Epithelial cell of prostate (primary cell): ENCODE measurements at regions not wholly inside any gene's neighbourhood (a gene's known extent, or its start where the extent isn't known, plus 50 kb on each side); places are given as distances from the start of the nearest gene placed in this dataset.
A peak's percentile ranks its signal among the peaks of the same experiment; 100 is the strongest.

ENCODE experiments used
- DNase-seq: peaks from one replicate; pipeline ENCODE4 v3.0.0-alpha.2; 2011; ENCODE audit warnings: low read depth, low spot score
- H3K27ac ChIP-seq: fragments of 450-650 bp; 2 replicates; pipeline ENCODE4 v1.5.1; 2017; ENCODE audit warnings: mild to moderate bottlenecking

DNA sequence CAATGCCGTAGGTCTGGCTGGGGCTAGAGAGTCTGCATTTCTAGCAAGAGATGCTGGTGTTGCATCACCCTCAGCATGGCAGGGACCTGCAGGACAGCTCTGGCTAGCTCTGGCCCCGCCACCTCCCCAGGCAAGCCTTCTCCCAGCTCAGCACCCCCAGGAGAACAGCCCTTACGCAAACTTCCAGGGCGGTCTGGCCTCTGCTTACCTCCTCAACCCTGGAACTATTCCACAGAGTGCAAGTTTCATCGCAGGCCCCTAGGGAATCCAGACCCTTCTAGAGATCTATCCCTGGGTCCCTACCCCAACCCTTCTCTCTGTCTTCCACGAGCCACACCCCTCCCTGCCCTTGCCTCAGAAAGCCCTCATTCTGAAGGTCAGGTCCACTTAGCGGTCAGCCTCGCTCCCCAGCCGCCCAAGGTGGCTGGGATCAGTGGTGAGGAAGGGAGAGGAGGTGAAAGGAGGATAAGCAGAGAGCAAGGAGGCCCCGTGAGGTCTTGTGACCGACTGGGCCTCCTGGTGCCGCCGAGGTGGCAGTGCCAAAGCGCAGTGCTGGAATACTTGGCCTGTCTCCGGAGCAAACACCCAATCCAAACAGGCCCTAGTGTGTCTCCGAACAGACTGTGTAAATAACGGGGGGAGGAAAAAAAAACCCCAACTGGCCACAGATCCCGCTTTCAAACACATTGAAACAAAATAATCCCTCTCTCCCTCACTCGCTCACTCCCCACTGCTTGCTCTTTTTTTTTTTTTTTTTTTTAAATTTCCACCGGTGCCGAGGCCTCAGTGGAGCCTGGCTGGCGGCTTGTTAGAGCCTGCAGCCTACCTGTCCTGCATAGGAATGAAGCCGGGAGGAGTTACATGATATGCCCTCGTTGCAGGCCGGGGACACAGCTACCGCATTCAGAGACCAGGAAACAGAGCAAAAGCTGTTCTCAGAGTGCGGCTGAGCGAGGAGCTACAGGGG, 380.9 kb downstream of the SOX9 start:
- DNase-seq, result no peak
- H3K27ac ChIP-seq, result peak overlapping the region; percentile 83

DNA sequence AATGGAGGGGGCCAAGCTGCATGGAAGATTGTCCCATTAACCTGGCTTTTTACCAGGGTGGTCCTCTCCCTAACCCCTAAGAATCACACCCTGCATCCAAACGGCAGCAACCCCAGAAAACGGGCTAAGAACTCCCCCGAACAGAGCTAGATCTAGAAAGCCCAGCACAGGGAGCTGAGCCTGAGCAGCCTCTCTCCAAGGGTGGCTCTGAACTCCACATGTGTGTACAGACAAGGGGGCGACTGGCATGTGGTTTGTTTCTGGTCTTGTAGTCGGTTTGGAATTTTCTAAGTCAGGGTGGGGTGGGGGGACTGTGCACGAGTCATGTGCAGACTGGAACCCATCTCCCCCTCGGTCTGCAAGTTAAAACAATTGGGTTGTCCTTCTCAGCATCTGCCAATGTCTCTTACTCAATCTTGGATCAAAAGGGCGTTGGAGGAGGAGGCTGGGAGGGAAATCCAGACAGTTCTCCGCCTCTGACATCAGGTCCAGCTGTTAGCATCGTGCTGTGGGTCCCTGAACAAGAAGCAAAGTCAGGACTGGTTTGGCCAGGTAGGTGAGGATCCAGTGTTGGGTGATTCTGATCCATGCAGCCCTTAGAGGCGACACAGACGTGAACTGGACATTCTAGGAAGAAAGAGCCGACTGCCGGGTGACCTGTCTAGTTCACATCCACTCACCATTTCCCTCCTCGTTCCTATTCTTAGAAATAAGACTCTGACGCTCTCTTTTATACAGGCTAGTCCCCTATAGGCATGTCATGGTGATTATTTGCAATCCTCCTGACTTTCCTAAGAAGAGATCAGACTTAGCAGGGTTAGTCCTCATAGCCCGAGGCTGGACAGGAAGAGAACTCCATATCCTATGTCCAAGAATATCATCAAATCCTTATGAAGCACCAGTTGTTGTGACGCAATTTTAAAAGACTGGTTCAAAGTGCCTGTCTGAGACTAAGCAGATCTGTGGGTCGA, 381.8 kb downstream of the SOX9 start:
- no peak for DNase-seq

DNA sequence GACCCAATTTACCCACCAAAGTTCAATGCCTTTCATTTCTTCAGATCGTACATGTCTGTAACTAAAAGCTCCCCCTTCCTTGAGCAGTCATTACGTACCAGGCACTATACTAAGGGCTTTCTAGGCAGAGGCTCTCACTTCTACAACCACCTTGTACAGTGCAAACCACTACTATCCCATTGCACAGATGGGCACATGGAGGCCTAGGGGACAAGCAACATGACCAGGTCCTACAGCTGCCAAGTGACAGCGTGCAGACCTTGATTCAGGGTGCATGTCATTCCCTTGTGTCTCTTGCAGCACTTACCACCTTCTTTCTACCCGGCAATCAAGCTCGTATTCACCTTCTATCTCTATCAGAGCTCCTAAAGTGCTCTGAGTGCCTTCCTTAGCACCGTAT, 382.7 kb downstream of the SOX9 start:
- DNase-seq, result no peak
- H3K27ac ChIP-seq, result peak overlapping the region; percentile 83

More for the DNA sequence above, 381.8 kb downstream of the SOX9 start:
- H3K27ac ChIP-seq, result peak overlapping the region; percentile 83

DNA sequence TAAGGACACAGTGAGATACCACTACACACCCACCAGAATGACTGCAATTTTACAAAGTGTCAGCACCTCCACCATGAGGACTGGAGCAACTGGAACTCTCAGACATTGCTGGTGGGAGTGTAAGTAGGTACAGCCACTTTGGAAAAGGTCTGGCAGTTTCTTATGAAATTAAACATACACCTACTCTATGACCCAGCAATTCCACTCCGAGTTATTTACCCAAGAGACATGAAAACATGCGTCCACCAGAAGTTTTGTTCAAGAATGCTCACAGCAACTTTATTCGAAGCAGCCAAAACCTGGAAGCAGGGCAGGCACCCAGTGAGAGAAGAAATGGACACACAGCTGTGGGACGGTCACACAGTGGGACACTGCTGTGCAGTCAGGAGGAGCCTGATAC, 384.0 kb downstream of the SOX9 start:
- H3K27ac ChIP-seq, result no peak overlapping the region

DNA sequence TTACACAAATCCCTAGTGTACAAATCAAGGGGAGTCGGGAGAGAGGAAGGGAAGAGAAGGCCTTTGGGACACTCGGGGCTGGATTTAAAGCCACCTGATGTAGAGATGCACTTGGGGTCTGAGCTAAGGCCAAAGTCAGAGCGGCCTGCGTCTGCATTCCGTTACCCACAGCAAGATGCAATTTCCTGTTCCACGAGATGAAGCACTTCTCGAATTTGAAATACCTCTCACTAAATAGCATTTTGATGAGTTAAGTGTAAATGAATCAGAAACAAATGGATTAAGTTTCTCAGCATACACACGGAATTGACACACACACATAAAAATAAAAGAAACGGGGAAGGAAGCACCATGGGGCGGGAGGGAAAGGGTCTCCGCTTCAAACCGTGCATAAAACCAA, 386.0 kb downstream of the SOX9 start:
- no peak for DNase-seq
- H3K27ac ChIP-seq, result no peak overlapping the region

More for the DNA sequence above, 384.0 kb downstream of the SOX9 start:
- DNase-seq, result no peak

DNA sequence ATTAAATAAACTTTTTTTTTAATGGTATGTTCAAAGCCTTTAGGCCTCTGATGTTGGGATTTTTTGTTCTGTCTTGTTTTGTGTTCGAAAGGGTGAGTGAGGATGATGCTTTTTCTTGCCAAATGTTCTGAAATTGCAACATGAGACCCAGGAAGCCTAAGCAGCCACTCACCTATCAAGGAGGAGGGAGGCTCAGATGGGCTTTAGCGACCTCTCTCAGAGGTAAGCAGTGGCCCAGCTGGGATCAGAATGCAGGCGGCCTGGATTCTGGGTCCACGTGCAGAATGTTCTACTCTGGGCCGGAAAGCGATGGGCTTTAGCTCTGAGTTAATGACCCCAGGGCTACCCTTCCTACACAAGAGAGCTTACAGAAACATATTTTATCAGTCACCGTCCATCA, 386.6 kb downstream of the SOX9 start:
- DNase-seq, result no peak

DNA sequence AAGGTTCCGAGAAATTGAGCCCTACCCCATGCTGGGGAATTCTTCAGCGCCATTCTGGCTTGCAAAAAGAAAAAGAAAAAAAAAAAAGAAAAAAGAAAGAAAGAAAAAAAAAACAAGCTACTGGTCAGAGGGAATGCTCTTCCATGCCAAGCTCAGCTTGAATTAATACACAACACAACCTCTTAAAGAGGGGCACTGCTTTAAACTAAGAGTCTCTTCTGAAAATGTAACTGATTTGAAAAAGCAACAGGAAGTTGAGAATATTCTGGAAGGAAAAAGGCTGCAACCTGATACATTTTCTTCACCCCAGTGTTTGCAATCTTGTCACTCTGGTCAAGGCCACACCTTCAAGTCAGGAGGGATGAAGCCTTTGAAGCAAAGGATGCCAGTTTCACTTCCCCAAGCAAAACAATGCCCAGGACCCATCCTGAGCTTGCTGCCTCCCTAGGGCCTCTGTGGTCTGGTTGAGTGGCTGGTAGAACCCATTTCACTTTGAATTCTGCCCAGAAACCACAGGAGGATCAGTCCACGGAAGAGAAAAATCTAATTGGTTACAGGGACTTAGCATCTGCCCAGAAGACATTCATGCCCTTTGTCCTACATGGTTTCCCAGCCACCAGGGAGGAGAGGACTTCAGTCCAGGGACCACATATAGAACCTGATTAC, 389.7 kb downstream of the SOX9 start:
- DNase-seq, result no peak
- H3K27ac ChIP-seq, result no peak overlapping the region

More for the DNA sequence above, 386.6 kb downstream of the SOX9 start:
- H3K27ac ChIP-seq, result no peak overlapping the region

DNA sequence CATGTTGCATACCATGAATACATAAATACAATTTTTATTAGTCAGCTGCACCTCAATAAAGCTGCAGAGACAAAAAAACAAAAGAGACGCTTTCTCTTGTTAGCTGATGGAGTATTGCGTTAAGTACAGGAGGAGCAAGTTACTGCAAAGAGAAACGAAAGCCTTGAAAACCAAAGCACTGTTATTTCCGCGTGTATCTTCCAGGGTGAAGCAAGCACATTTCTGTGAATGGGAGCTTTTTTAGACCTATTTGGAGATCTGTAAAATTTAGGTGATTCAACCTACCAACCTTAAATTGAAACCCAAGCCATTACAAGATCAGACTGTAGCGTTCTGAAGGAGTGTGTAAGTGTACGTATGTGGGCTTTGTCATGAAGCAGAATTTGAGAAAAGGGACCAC, 390.4 kb downstream of the SOX9 start:
- H3K27ac ChIP-seq, result no peak overlapping the region

DNA sequence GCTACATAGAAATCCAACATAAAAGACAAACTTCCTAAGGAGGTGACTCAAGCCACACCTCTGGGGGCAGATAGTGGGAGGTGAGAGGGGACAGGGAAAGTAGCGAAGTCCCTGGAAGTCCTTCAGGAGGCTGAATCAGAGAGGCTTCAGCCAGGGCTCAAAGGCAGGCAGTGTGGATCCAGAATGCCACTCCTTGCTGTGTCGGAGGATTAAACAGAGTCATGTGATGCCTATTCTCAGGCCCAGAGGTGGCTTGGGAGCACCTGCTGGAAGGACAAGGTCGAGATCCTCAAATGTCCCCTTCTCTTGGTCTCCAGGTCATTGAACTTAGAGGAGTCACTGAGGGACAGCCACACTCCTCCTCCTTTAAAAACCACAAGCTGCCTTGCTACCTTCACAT, 391.1 kb downstream of the SOX9 start:
- no peak for DNase-seq
- H3K27ac ChIP-seq, result no peak overlapping the region

More for the DNA sequence above, 390.4 kb downstream of the SOX9 start:
- no peak for DNase-seq

DNA sequence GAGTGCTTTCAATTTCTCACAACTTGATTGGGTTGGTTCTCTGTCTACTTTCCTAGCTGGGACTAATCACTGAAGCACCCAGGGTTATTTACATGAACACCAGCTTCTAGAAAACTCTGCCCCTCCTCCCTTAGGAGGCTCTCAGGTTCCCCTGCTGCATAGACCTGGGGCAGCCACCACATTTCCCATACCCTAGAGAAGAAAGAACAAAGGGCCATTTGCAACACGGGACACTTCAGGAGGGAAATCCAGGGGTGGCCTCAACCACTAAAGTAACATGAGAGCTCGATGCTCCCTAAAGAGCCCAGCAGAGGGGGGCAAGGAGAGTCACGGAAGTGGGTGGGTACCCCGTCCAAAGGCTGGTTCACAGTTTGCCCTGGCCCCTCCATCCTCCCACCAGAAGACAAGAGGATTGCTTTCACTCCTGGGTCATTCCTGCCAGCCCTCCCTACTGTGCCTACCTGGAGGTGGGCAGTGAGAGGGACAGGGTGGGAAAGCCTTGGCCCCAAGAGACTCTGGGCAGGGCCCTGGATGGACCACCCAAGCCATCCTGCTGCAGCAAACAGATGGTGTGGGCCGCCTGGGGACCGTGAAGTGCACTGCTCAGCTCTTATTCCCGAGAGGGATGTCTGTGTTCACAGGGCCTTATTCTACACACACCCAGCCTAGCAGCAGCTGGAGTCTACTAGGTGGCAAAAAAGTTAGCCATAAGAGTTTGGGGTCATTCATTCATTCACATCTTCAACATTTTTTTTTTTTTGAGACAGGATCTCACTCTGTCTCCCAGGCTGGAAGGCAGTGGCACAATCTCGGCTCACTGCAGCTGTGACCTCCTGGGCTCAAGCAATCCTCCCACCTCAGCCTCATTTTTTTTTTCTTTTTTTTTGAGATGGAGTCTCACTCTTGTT, 392.1 kb downstream of the SOX9 start:
- DNase-seq, result no peak
- H3K27ac ChIP-seq, result no peak overlapping the region

DNA sequence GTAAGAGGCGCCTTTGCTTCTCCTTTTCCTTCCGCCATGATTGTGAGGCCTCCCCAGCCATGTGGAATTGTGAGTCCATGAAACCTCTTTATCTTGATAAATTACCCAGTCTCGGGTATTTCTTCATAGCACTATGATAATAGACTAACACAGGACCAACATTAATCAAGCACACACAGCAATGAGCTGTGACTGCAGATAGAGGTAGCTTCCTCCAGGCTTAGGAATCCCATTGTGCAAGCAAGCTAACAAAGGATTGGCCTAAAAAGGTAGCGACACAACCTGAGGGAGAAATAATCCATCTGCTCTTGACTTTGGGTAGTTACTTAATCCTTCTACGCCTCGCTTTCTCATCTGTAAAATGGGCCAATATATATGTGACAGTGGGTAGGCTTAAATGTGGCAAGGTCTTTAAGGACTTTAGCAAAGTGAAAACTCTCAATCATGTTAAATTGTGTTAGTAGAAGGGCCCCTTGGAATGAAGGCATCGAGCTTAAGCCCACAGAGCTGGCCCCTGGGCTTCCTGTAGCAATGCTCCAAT, 393.6 kb downstream of the SOX9 start:
- no peak for DNase-seq

DNA sequence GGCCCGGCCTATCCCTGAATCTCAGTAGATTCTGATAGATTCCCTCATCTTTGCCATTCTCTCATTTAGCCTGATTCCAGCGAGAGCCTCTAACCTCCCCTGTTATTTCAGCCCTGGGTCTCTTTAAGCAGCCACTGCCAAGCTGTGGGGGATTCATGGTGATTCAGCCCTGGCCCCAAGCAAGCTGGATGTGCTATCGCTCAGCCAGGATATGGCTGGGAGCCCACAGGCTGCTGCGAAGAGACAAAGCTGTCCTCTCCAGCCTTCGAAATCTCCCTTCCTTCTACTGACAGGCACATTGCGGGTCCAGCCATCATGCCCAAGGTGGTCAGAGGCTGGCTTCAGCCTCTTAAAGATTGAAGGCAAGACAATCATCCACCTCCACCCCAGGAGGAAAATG, 394.1 kb downstream of the SOX9 start:
- no peak for DNase-seq
- H3K27ac ChIP-seq, result no peak overlapping the region

More for the DNA sequence above, 393.6 kb downstream of the SOX9 start:
- no peak overlapping the region for H3K27ac ChIP-seq

DNA sequence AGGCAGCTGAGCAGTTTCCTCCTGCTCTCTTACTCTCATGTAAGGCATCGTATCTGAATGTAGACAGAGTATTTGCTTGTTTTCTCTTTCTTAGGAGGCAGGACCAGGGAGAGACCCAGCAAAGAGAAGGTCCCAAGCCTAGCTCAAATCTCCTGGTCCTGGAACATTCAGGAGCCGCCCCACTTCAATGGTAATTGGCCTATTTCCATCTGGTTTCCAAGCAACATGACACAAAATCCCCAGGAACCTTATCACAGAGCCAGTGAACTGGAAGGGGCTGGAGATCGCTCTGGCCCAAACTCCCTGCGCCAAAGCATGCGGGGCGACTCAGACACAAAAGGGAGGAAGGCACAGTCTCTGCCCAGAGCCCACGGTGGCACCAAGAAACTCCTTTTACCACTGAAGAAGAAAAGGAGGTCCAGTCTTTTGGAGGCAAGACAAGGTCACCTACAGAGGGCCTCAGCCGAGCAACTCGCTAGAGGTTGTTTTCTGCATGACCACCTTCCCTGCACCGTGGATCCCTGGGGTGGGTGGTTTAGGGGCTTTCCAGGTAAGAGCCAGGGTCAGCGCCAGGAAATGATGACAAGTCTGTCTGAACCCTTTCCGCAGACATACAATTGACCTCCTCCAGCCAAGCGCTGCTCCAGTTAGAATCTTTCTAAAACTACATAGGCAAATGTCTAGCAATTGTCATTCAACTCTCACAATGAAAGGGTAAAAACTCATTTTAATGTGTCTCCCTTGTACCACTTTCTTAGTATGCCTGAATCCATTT, 394.7 kb downstream of the SOX9 start:
- no peak for DNase-seq
- no peak overlapping the region for H3K27ac ChIP-seq

DNA sequence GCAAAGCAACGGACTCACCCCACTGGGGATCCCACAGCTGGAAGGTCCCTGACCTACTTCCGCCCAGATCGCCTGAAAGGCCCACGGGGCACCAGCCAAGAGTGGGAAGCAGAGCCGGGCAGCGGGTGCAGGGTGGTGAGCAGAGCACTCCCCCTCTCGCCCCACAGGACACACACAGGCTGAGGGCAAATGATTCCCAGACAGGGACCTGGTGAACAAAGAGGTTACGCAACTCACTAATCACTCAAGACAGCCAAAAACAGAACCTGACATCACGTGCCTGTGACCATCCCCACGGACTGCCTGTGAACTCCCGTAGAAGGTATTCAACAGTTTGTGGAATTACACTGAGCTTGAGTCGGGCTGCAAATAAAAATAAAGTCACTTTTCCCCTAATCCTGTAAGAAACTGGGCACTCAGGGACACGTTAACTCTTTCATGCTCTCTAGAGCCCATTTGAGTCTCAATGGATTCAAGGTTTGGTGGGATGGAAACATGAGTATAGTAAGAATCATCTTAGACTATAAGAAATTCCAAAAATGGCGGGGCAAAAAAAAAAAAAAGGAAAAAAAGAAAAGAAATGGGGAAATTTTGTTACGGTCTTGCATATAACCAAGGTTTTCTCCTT, 396.1 kb downstream of the SOX9 start:
- H3K27ac ChIP-seq, result no peak overlapping the region

DNA sequence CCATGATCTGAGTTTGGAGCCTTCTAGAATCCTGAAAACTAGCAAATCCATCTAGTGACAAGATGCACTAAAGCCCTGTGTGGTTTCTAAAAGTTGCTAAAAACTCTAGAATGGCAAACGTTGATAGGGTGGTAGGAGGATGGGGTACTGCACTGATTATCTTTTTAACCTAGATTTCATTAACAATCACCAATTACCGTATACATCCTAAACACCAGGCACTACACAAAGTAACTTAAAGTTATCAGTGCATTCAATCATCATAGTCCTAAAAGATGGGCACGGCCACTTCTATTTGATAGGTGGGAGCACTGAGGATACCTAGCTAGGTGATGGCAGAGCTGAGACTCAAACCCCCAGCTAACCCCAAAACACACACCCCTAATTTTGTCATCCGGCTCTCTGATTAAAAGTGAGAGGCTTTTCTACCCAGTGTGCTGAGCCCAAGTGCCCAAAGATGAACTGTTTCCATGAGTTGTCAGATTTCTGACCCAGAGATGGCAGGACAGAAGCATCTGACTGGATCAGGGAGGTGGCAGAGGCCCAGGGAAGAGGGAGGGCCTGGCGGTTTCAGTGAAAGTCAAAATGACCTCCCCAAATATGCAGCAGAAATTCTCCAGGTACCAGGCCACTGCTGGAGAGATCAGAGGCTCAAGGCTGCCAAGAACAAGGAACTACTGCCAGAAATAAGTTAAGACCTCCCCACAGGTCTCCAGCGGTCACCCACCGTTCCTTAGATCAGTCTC, 396.8 kb downstream of the SOX9 start:
- no peak for DNase-seq
- H3K27ac ChIP-seq, result no peak overlapping the region

More for the DNA sequence above, 396.1 kb downstream of the SOX9 start:
- no peak for DNase-seq

DNA sequence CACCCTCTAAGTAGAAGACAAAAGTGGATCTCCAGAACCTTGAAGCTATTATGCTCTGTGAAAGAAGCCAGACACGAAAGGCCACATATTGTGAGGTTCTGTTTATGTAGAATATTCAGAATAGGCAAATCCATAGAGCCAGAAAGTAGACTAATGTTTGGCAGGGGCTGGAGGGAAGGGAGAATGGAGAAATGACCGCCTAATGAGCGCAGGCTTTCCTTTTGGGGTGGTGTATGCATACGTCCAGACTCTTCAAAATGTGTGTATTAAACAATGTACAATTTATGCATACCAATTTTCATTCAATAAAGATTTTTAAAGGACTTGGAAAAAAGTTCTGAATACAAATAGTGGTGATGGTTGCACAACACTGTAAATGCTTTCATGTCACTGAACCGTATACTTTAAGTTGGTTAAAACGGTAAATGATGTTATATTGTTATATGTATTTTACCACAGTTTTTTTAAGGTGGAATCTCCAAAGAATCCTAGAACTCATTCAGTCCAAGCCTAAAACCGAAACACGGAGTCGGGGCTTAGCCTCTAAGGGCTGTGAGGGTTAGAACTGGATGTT, 397.4 kb downstream of the SOX9 start:
- no peak for DNase-seq
- no peak overlapping the region for H3K27ac ChIP-seq
